ENCODE measurements at regions not wholly inside any gene's neighbourhood (a gene's known extent, or its start where the extent isn't known, plus 50 kb on each side); places are given as distances from the start of the nearest gene placed in this dataset.

- H3K36me3 ChIP-seq (ENCODE audit: low read length), result no peaks in the 10 kb centered on the region
These were observed 74.2 kb downstream of the TSPAN17 start for GRCh38 chr5:176721509-176721908.

GRCh38 chr5:176722757-176723156 is 75.5 kb downstream of the TSPAN17 start:
- Histone ChIP-seq H3F3A (ENCODE audit: insufficient read depth) (no peaks in the 10 kb centered on the region), H3K9ac (ENCODE audit: low read length) (no peak overlapping the region), H3K27ac (ENCODE audit: low read depth, low read length) (no peak overlapping the region), H3K9me3 (ENCODE audit: insufficient read depth, low read length) (no peaks in the 10 kb centered on the region), H3K4me3 (ENCODE audit: insufficient read depth, low read length, poor library complexity, severe bottlenecking) (no peak overlapping the region), H3K9me2 (replicated peaks; ENCODE audit: insufficient read depth, low read length) (no peaks in the 10 kb centered on the region), H3K4me2 (ENCODE audit: low read depth, low read length, poor library complexity, severe bottlenecking) (no peak overlapping the region), H3K36me3 (ENCODE audit: low read length) (no peaks in the 10 kb centered on the region), H4K20me1 (ENCODE audit: low read depth, low read length) (no peaks in the 10 kb centered on the region), H3K79me2 (ENCODE audit: insufficient read depth, low read length) (no peaks in the 10 kb centered on the region), H2AFZ (ENCODE audit: low read depth, low read length, severe bottlenecking) (no peak overlapping the region), H3K27me3 (ENCODE audit: low read length) (no peaks in the 10 kb centered on the region)
- no peak for TF ChIP-seq EZH2phosphoT487 (conservative IDR thresholded peaks at IDR 0.05; ENCODE audit: low read length)
- no peak for TF ChIP-seq CTCF (IDR thresholded peaks at IDR 0.05; ENCODE audit: insufficient read depth, low read length, poor library complexity, severe bottlenecking)

More at GRCh38 chr5:176721509-176721908, 74.2 kb downstream of the TSPAN17 start:
- no peak for TF ChIP-seq CTCF (IDR thresholded peaks at IDR 0.05; ENCODE audit: insufficient read depth, low read length, poor library complexity, severe bottlenecking)
- TF ChIP-seq EZH2phosphoT487 (conservative IDR thresholded peaks at IDR 0.05; ENCODE audit: low read length), result no peak
- Histone ChIP-seq H3F3A (ENCODE audit: insufficient read depth) (no peaks in the 10 kb centered on the region), H3K9me3 (ENCODE audit: insufficient read depth, low read length) (no peaks in the 10 kb centered on the region), H3K9ac (ENCODE audit: low read length) (no peak overlapping the region), H3K79me2 (ENCODE audit: insufficient read depth, low read length) (no peaks in the 10 kb centered on the region), H3K27ac (ENCODE audit: low read depth, low read length) (no peak overlapping the region), H4K20me1 (ENCODE audit: low read depth, low read length) (no peaks in the 10 kb centered on the region), H3K4me2 (ENCODE audit: low read depth, low read length, poor library complexity, severe bottlenecking) (no peak overlapping the region), H3K4me3 (ENCODE audit: insufficient read depth, low read length, poor library complexity, severe bottlenecking) (no peak overlapping the region), H2AFZ (ENCODE audit: low read depth, low read length, severe bottlenecking) (no peak overlapping the region), H3K9me2 (replicated peaks; ENCODE audit: insufficient read depth, low read length) (no peaks in the 10 kb centered on the region), H3K27me3 (ENCODE audit: low read length) (no peaks in the 10 kb centered on the region)

GRCh38 chr5:176723440-176723839 is 76.2 kb downstream of the TSPAN17 start:
- no peaks in the 10 kb centered on the region for H3K9me3 ChIP-seq (ENCODE audit: insufficient read depth, low read length)
- no peaks in the 10 kb centered on the region for H3K27me3 ChIP-seq (ENCODE audit: low read length)
- no peak overlapping the region for H3K9ac ChIP-seq (ENCODE audit: low read length)
- H3K4me3 ChIP-seq (ENCODE audit: insufficient read depth, low read length, poor library complexity, severe bottlenecking), result no peak overlapping the region
- no peaks in the 10 kb centered on the region for H3K36me3 ChIP-seq (ENCODE audit: low read length)
- TF ChIP-seq CTCF (IDR thresholded peaks at IDR 0.05; ENCODE audit: insufficient read depth, low read length, poor library complexity, severe bottlenecking), result no peak
- TF ChIP-seq EZH2phosphoT487 (conservative IDR thresholded peaks at IDR 0.05; ENCODE audit: low read length), result no peak
- no peak overlapping the region for H3K27ac ChIP-seq (ENCODE audit: low read depth, low read length)
- H2AFZ ChIP-seq (ENCODE audit: low read depth, low read length, severe bottlenecking), result no peak overlapping the region
- H4K20me1 ChIP-seq (ENCODE audit: low read depth, low read length), result no peaks in the 10 kb centered on the region
- H3K4me2 ChIP-seq (ENCODE audit: low read depth, low read length, poor library complexity, severe bottlenecking), result no peak overlapping the region
- H3K9me2 ChIP-seq (replicated peaks; ENCODE audit: insufficient read depth, low read length), result no peaks in the 10 kb centered on the region
- no peaks in the 10 kb centered on the region for H3K79me2 ChIP-seq (ENCODE audit: insufficient read depth, low read length)
- H3F3A ChIP-seq (ENCODE audit: insufficient read depth), result no peaks in the 10 kb centered on the region
